ENCODE measurements at regions not wholly inside any gene's neighbourhood (a gene's known extent, or its start where the extent isn't known, plus 50 kb on each side); places are given as distances from the start of the nearest gene placed in this dataset.

- H3K27me3 ChIP-seq (ENCODE audit: insufficient read depth, low read length) = no peaks in the 10 kb centered on the region
- no peak overlapping the region for H3K27ac ChIP-seq (ENCODE audit: low read depth, low read length)
- no peaks in the 10 kb centered on the region for H3K36me3 ChIP-seq (ENCODE audit: insufficient read depth, low read length)
- WGBS = 94% methylated on average over 8 of the region's 8 CpGs
- no peaks in the 10 kb centered on the region for H3K9me3 ChIP-seq (ENCODE audit: insufficient read depth, low read depth, low read length)
- no peak overlapping the region for H3K9ac ChIP-seq (ENCODE audit: low read depth, low read length)
- no peak overlapping the region for H3K4me3 ChIP-seq (ENCODE audit: low read length)
- H3K4me1 ChIP-seq (ENCODE audit: insufficient read depth, low read length) = no peaks in the 10 kb centered on the region
Observed at GRCh38 chr4:106522839-106523238, 154.3 kb upstream of the GIMD1 start.

GRCh38 chr4:106512706-106513105 lies 144.1 kb upstream of the GIMD1 start:
- WGBS = no CpG with 5 or more reads among the region's 2 CpGs
- Histone ChIP-seq H3K4me3 (ENCODE audit: low read length) (no peak overlapping the region), H3K9me3 (ENCODE audit: insufficient read depth, low read depth, low read length) (no peaks in the 10 kb centered on the region), H3K36me3 (ENCODE audit: insufficient read depth, low read length) (no peaks in the 10 kb centered on the region), H3K9ac (ENCODE audit: low read depth, low read length) (no peak overlapping the region), H3K27ac (ENCODE audit: low read depth, low read length) (no peak overlapping the region), H3K27me3 (ENCODE audit: insufficient read depth, low read length) (no peaks in the 10 kb centered on the region), H3K4me1 (ENCODE audit: insufficient read depth, low read length) (peaks cover 10% of the 10 kb centered on the region; the same call in 1 of the 2 replicates)

- WGBS = 92% methylated on average over 3 of the region's 3 CpGs
- no peaks in the 10 kb centered on the region for H3K27me3 ChIP-seq (ENCODE audit: insufficient read depth, low read length)
- no peak overlapping the region for H3K27ac ChIP-seq (ENCODE audit: low read depth, low read length)
- H3K9ac ChIP-seq (ENCODE audit: low read depth, low read length) = no peak overlapping the region
- no peaks in the 10 kb centered on the region for H3K9me3 ChIP-seq (ENCODE audit: insufficient read depth, low read depth, low read length)
- no peaks in the 10 kb centered on the region for H3K4me1 ChIP-seq (ENCODE audit: insufficient read depth, low read length)
- no peaks in the 10 kb centered on the region for H3K36me3 ChIP-seq (ENCODE audit: insufficient read depth, low read length)
- H3K4me3 ChIP-seq (ENCODE audit: low read length) = no peak overlapping the region
Observed at GRCh38 chr4:106507440-106507839, 138.9 kb upstream of the GIMD1 start.

- Histone ChIP-seq H3K4me3 (ENCODE audit: low read length) (no peak overlapping the region), H3K36me3 (ENCODE audit: insufficient read depth, low read length) (no peaks in the 10 kb centered on the region), H3K27ac (ENCODE audit: low read depth, low read length) (no peak overlapping the region), H3K9me3 (ENCODE audit: insufficient read depth, low read depth, low read length) (no peaks in the 10 kb centered on the region), H3K9ac (ENCODE audit: low read depth, low read length) (no peak overlapping the region), H3K27me3 (ENCODE audit: insufficient read depth, low read length) (no peaks in the 10 kb centered on the region), H3K4me1 (ENCODE audit: insufficient read depth, low read length) (peaks cover 3% of the 10 kb centered on the region; the same call in 1 of the 2 replicates)
- WGBS = 92% methylated on average over 3 of the region's 3 CpGs
Observed at GRCh38 chr4:106503116-106504050, 134.8 kb upstream of the GIMD1 start.

GRCh38 chr4:106502106-106502699 lies 133.6 kb upstream of the GIMD1 start:
- H3K4me3 ChIP-seq (ENCODE audit: low read length) = no peak overlapping the region
- H3K36me3 ChIP-seq (ENCODE audit: insufficient read depth, low read length) = no peaks in the 10 kb centered on the region
- H3K9me3 ChIP-seq (ENCODE audit: insufficient read depth, low read depth, low read length) = no peaks in the 10 kb centered on the region
- no peak overlapping the region for H3K9ac ChIP-seq (ENCODE audit: low read depth, low read length)
- peaks cover 3% of the 10 kb centered on the region; the same call in 1 of the 2 replicates for H3K4me1 ChIP-seq (ENCODE audit: insufficient read depth, low read length)
- 34% methylated on average over 11 of the region's 11 CpGs for WGBS
- H3K27me3 ChIP-seq (ENCODE audit: insufficient read depth, low read length) = no peaks in the 10 kb centered on the region
- no peak overlapping the region for H3K27ac ChIP-seq (ENCODE audit: low read depth, low read length)

GRCh38 chr4:106497271-106497670 lies 128.7 kb upstream of the GIMD1 start:
- WGBS = 88% methylated on average over 3 of the region's 3 CpGs
- peaks cover 3% of the 10 kb centered on the region; the same call in 1 of the 2 replicates for H3K4me1 ChIP-seq (ENCODE audit: insufficient read depth, low read length)
- H3K9me3 ChIP-seq (ENCODE audit: insufficient read depth, low read depth, low read length) = no peaks in the 10 kb centered on the region
- H3K27ac ChIP-seq (ENCODE audit: low read depth, low read length) = no peak overlapping the region
- H3K36me3 ChIP-seq (ENCODE audit: insufficient read depth, low read length) = no peaks in the 10 kb centered on the region
- H3K9ac ChIP-seq (ENCODE audit: low read depth, low read length) = no peak overlapping the region
- H3K4me3 ChIP-seq (ENCODE audit: low read length) = no peak overlapping the region
- no peaks in the 10 kb centered on the region for H3K27me3 ChIP-seq (ENCODE audit: insufficient read depth, low read length)

GRCh38 chr4:106496061-106496460 lies 127.5 kb upstream of the GIMD1 start:
- Histone ChIP-seq H3K36me3 (ENCODE audit: insufficient read depth, low read length) (no peaks in the 10 kb centered on the region), H3K4me3 (ENCODE audit: low read length) (no peak overlapping the region), H3K27ac (ENCODE audit: low read depth, low read length) (no peak overlapping the region), H3K9me3 (ENCODE audit: insufficient read depth, low read depth, low read length) (no peaks in the 10 kb centered on the region), H3K9ac (ENCODE audit: low read depth, low read length) (no peak overlapping the region), H3K27me3 (ENCODE audit: insufficient read depth, low read length) (no peaks in the 10 kb centered on the region), H3K4me1 (ENCODE audit: insufficient read depth, low read length) (peaks cover 3% of the 10 kb centered on the region; the same call in 1 of the 2 replicates)

GRCh38 chr4:106495476-106495875 lies 126.9 kb upstream of the GIMD1 start:
- no peaks in the 10 kb centered on the region for H3K9me3 ChIP-seq (ENCODE audit: insufficient read depth, low read depth, low read length)
- H3K9ac ChIP-seq (ENCODE audit: low read depth, low read length) = no peak overlapping the region
- H3K27me3 ChIP-seq (ENCODE audit: insufficient read depth, low read length) = no peaks in the 10 kb centered on the region
- H3K27ac ChIP-seq (ENCODE audit: low read depth, low read length) = no peak overlapping the region
- peaks cover 3% of the 10 kb centered on the region; the same call in 1 of the 2 replicates for H3K4me1 ChIP-seq (ENCODE audit: insufficient read depth, low read length)
- H3K36me3 ChIP-seq (ENCODE audit: insufficient read depth, low read length) = no peaks in the 10 kb centered on the region
- 98% methylated on average over 5 of the region's 5 CpGs for WGBS
- H3K4me3 ChIP-seq (ENCODE audit: low read length) = no peak overlapping the region

- Histone ChIP-seq H3K9me3 (ENCODE audit: insufficient read depth, low read depth, low read length) (no peaks in the 10 kb centered on the region), H3K27ac (ENCODE audit: low read depth, low read length) (no peak overlapping the region), H3K9ac (ENCODE audit: low read depth, low read length) (no peak overlapping the region), H3K36me3 (ENCODE audit: insufficient read depth, low read length) (no peaks in the 10 kb centered on the region), H3K4me1 (ENCODE audit: insufficient read depth, low read length) (no peaks in the 10 kb centered on the region), H3K27me3 (ENCODE audit: insufficient read depth, low read length) (no peaks in the 10 kb centered on the region), H3K4me3 (ENCODE audit: low read length) (no peak overlapping the region)
- 96% methylated on average over 1 of the region's 1 CpG for WGBS
Observed at GRCh38 chr4:106494066-106494465, 125.5 kb upstream of the GIMD1 start.

- H3K9me3 ChIP-seq (ENCODE audit: insufficient read depth, low read depth, low read length) = no peaks in the 10 kb centered on the region
- H3K36me3 ChIP-seq (ENCODE audit: insufficient read depth, low read length) = no peaks in the 10 kb centered on the region
- no peak overlapping the region for H3K27ac ChIP-seq (ENCODE audit: low read depth, low read length)
- no peaks in the 10 kb centered on the region for H3K27me3 ChIP-seq (ENCODE audit: insufficient read depth, low read length)
- no peak overlapping the region for H3K4me3 ChIP-seq (ENCODE audit: low read length)
- H3K4me1 ChIP-seq (ENCODE audit: insufficient read depth, low read length) = no peaks in the 10 kb centered on the region
- H3K9ac ChIP-seq (ENCODE audit: low read depth, low read length) = no peak overlapping the region
Observed at GRCh38 chr4:106493086-106493485, 124.5 kb upstream of the GIMD1 start.

GRCh38 chr4:106486533-106486932 lies 118.0 kb upstream of the GIMD1 start:
- Histone ChIP-seq H3K9me3 (ENCODE audit: insufficient read depth, low read depth, low read length) (no peaks in the 10 kb centered on the region), H3K4me3 (ENCODE audit: low read length) (no peak overlapping the region), H3K27me3 (ENCODE audit: insufficient read depth, low read length) (no peaks in the 10 kb centered on the region), H3K27ac (ENCODE audit: low read depth, low read length) (no peak overlapping the region), H3K4me1 (ENCODE audit: insufficient read depth, low read length) (peaks cover 16% of the 10 kb centered on the region), H3K9ac (ENCODE audit: low read depth, low read length) (no peak overlapping the region), H3K36me3 (ENCODE audit: insufficient read depth, low read length) (no peaks in the 10 kb centered on the region)
- 59% methylated on average over 2 of the region's 2 CpGs for WGBS
